ENCODE measurements at regions not wholly inside any gene's neighbourhood (a gene's known extent, or its start where the extent isn't known, plus 50 kb on each side); places are given as distances from the start of the nearest gene placed in this dataset.

- no peak for DNase-seq (ENCODE audit: low spot score in 2 of 2)
- H3K36me3 ChIP-seq, result no peaks in the 10 kb centered on the region
- H3K27ac ChIP-seq, result no peak overlapping the region
- H3K27me3 ChIP-seq, result no peaks in the 10 kb centered on the region
- H3K9me3 ChIP-seq, result peaks cover 3 to 45% of the 10 kb centered on the region in 2 donors
- no peak for TF ChIP-seq POLR2AphosphoS5 (IDR thresholded peaks at IDR 0.05)
- TF ChIP-seq POLR2A (IDR thresholded peaks at IDR 0.05), result no peak
- TF ChIP-seq, protein P1, sequence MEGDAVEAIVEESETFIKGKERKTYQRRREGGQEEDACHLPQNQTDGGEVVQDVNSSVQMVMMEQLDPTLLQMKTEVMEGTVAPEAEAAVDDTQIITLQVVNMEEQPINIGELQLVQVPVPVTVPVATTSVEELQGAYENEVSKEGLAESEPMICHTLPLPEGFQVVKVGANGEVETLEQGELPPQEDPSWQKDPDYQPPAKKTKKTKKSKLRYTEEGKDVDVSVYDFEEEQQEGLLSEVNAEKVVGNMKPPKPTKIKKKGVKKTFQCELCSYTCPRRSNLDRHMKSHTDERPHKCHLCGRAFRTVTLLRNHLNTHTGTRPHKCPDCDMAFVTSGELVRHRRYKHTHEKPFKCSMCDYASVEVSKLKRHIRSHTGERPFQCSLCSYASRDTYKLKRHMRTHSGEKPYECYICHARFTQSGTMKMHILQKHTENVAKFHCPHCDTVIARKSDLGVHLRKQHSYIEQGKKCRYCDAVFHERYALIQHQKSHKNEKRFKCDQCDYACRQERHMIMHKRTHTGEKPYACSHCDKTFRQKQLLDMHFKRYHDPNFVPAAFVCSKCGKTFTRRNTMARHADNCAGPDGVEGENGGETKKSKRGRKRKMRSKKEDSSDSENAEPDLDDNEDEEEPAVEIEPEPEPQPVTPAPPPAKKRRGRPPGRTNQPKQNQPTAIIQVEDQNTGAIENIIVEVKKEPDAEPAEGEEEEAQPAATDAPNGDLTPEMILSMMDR (IDR thresholded peaks at IDR 0.05), result no peak
- intact Hi-C loops (cut with DNase I; ENCODE audit: low total_unique reads), result no loop called here
- H3K4me3 ChIP-seq, result no peak overlapping the region
- H3K4me1 ChIP-seq, result no peaks in the 10 kb centered on the region
These were observed 841.0 kb upstream of the EEF2KMT start for GRCh38 chr16:5938607-5939006.

GRCh38 chr16:5932906-5933305, 835.3 kb upstream of the EEF2KMT start:
- H3K4me3 ChIP-seq, result no peak overlapping the region
- intact Hi-C loops (cut with DNase I; ENCODE audit: low total_unique reads), result no loop called here
- H3K36me3 ChIP-seq, result no peaks in the 10 kb centered on the region
- no peak overlapping the region for H3K27ac ChIP-seq
- peaks cover 3 to 10% of the 10 kb centered on the region in 2 donors for H3K9me3 ChIP-seq
- H3K4me1 ChIP-seq, result no peaks in the 10 kb centered on the region
- no peak for DNase-seq (ENCODE audit: low spot score in 2 of 2)
- H3K27me3 ChIP-seq, result no peaks in the 10 kb centered on the region
- TF ChIP-seq, protein P1 (IDR thresholded peaks at IDR 0.05), result no peak
- no peak for TF ChIP-seq POLR2AphosphoS5 (IDR thresholded peaks at IDR 0.05)
- no peak for TF ChIP-seq POLR2A (IDR thresholded peaks at IDR 0.05)

GRCh38 chr16:5928476-5929065, 831.0 kb upstream of the EEF2KMT start:
- Histone ChIP-seq H3K36me3 (no peaks in the 10 kb centered on the region), H3K27me3 (no peaks in the 10 kb centered on the region), H3K9me3 (no peaks in the 10 kb centered on the region), H3K4me3 (no peak overlapping the region), H3K27ac (no peak overlapping the region), H3K4me1 (no peaks in the 10 kb centered on the region)
- intact Hi-C loops (cut with DNase I; ENCODE audit: low total_unique reads), result no loop called here
- TF ChIP-seq POLR2AphosphoS5 (IDR thresholded peaks at IDR 0.05) (no peak), POLR2A (IDR thresholded peaks at IDR 0.05) (no peak)
- TF ChIP-seq, protein P1 (IDR thresholded peaks at IDR 0.05), result no peak
- DNase-seq (ENCODE audit: low spot score in 2 of 2), result no peak

GRCh38 chr16:5925850-5926249, 828.3 kb upstream of the EEF2KMT start:
- H3K9me3 ChIP-seq, result no peaks in the 10 kb centered on the region
- no peak for DNase-seq (ENCODE audit: low spot score in 2 of 2)
- no peaks in the 10 kb centered on the region for H3K36me3 ChIP-seq
- H3K27me3 ChIP-seq, result no peaks in the 10 kb centered on the region
- no peak for TF ChIP-seq POLR2A (IDR thresholded peaks at IDR 0.05)
- TF ChIP-seq POLR2AphosphoS5 (IDR thresholded peaks at IDR 0.05), result no peak
- TF ChIP-seq, protein P1 (IDR thresholded peaks at IDR 0.05), result no peak
- intact Hi-C loops (cut with DNase I; ENCODE audit: low total_unique reads), result no loop called here
- no peak overlapping the region for H3K27ac ChIP-seq
- no peak overlapping the region for H3K4me3 ChIP-seq
- no peaks in the 10 kb centered on the region for H3K4me1 ChIP-seq

DNA sequence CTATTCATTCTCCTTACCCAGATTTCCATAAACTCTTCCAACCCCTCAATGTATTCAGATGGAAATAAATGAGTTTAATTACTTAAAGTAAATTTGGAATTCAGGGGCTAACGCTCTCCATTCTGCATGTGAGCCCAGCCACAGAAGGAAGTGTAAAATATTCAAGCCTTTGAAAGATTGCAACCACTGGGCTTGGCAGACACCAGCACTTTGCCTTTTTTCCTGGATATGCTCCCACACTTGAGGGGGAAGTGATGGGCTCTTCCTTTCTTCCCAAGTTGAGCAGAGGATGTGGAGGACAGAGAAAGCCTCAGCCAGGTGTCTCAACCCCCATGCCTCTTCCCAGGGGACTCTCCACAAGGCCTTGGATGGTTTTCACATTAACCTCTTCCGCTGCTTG, 825.1 kb upstream of the EEF2KMT start:
- no peak for DNase-seq (ENCODE audit: low spot score in 2 of 2)
- H3K4me3 ChIP-seq, result no peak overlapping the region
- H3K9me3 ChIP-seq, result no peaks in the 10 kb centered on the region
- H3K4me1 ChIP-seq, result no peaks in the 10 kb centered on the region
- no peak overlapping the region for H3K27ac ChIP-seq
- intact Hi-C loops (cut with DNase I; ENCODE audit: low total_unique reads), result no loop called here
- no peaks in the 10 kb centered on the region for H3K27me3 ChIP-seq
- TF ChIP-seq POLR2AphosphoS5 (IDR thresholded peaks at IDR 0.05) (no peak), POLR2A (IDR thresholded peaks at IDR 0.05) (no peak)
- TF ChIP-seq, protein P1 (IDR thresholded peaks at IDR 0.05), result no peak
- no peaks in the 10 kb centered on the region for H3K36me3 ChIP-seq

All from breast epithelium (tissue), 4 donors.